Mesendoderm (in vitro differentiated cells): ENCODE measurements at regions not wholly inside any gene's neighbourhood (a gene's known extent, or its start where the extent isn't known, plus 50 kb on each side); places are given as distances from the start of the nearest gene placed in this dataset.
A peak's percentile ranks its signal among the peaks of the same experiment; 100 is the strongest.

Source experiments
- DNase-seq: peaks from one replicate; pipeline ENCODE4 v3.0.0; 2013
- H2AK5ac ChIP-seq: 2 replicates; pipeline ENCODE4 v1.6.1; 2013; ENCODE audit warnings: low read length, inconsistent platforms
- H2BK120ac ChIP-seq: 2 replicates; pipeline ENCODE4 v1.6.1; 2013; ENCODE audit warnings: low read depth, mild to moderate bottlenecking, low read length, moderate library complexity, mixed read lengths
- H2BK15ac ChIP-seq: replicated peaks from 2 replicates; pipeline ENCODE4 v1.6.1; 2013; ENCODE audit warnings: low read depth, mild to moderate bottlenecking, moderate library complexity
- H2BK5ac ChIP-seq: 2 replicates; pipeline ENCODE4 v1.6.1; 2013; ENCODE audit warnings: low read length, inconsistent platforms
- H3K18ac ChIP-seq: 2 replicates; pipeline ENCODE4 v1.6.1; 2013; ENCODE audit warnings: mild to moderate bottlenecking, low read length, mixed read lengths
- H3K23ac ChIP-seq: one replicate; pipeline ENCODE4 v1.6.1; 2013; ENCODE audit warnings: low read length
- H3K27ac ChIP-seq: 2 replicates; pipeline ENCODE4 v1.5.1; 2013; ENCODE audit warnings: low read depth, mild to moderate bottlenecking, inconsistent platforms, low read length, moderate library complexity
- H3K27me3 ChIP-seq: 2 replicates; pipeline ENCODE4 v1.6.1; 2013; ENCODE audit warnings: low read length, control low read depth, mild to moderate bottlenecking, inconsistent platforms; ENCODE audit not compliant: insufficient read depth, poor library complexity
- H3K36me3 ChIP-seq: 2 replicates; pipeline ENCODE4 v1.6.1; 2013; ENCODE audit warnings: low read length, inconsistent platforms; ENCODE audit not compliant: control insufficient read depth, insufficient read depth
- H3K4ac ChIP-seq: one replicate; pipeline ENCODE4 v1.6.1; 2013; ENCODE audit warnings: low read depth, mild to moderate bottlenecking, low read length, moderate library complexity
- H3K4me1 ChIP-seq: 2 replicates; pipeline ENCODE4 v1.6.1; 2013; ENCODE audit warnings: low read depth, low read length, inconsistent platforms; ENCODE audit not compliant: control insufficient read depth
- H3K4me2 ChIP-seq: 2 replicates; pipeline ENCODE4 v1.6.1; 2013; ENCODE audit warnings: low read length
- H3K4me3 ChIP-seq: 2 replicates; pipeline ENCODE4 v1.5.1; 2013; ENCODE audit warnings: mild to moderate bottlenecking, low read length
- H3K56ac ChIP-seq: one replicate; pipeline ENCODE4 v1.6.1; 2013; ENCODE audit warnings: low read length
- H3K79me1 ChIP-seq: 2 replicates; pipeline ENCODE4 v1.6.1; 2013; ENCODE audit warnings: low read length, inconsistent platforms
- H3K79me2 ChIP-seq: 2 replicates; pipeline ENCODE4 v1.6.1; 2013; ENCODE audit warnings: mild to moderate bottlenecking, low read length; ENCODE audit not compliant: control insufficient read depth, insufficient read depth
- H3K9ac ChIP-seq: 2 replicates; pipeline ENCODE4 v1.6.1; 2013; ENCODE audit warnings: low read length, inconsistent platforms
- H4K5ac ChIP-seq: one replicate; pipeline ENCODE4 v1.6.1; 2013; ENCODE audit warnings: low read length
- H4K8ac ChIP-seq: one replicate; pipeline ENCODE4 v1.6.1; 2013; ENCODE audit warnings: low read depth, mild to moderate bottlenecking, control low read depth, low read length, moderate library complexity
- WGBS: extraction: QIAGEN DNeasy Blood & Tissue Kit; methylation state at CpG from one replicate; pipeline ENCODE4 v1.1.7; 2013; ENCODE audit warnings: low lambda C conversion rate, missing lambda C conversion rate; ENCODE audit not compliant: insufficient coverage; ENCODE audit errors: extremely low coverage; 5-methylcytosine and 5-hydroxymethylcytosine counted together

- Histone ChIP-seq H3K79me2 (no peaks in the 10 kb centered on the region), H3K4me3 (no peak overlapping the region), H3K9ac (no peak overlapping the region), H3K56ac (no peak overlapping the region), H3K36me3 (no peaks in the 10 kb centered on the region), H3K18ac (no peak overlapping the region), H3K27ac (no peak overlapping the region), H2BK5ac (no peak overlapping the region), H3K23ac (no peak overlapping the region), H3K27me3 (no peaks in the 10 kb centered on the region), H3K4ac (no peak overlapping the region), H4K5ac (no peak overlapping the region), H3K4me1 (peaks cover 2% of the 10 kb centered on the region), H2BK15ac (no peak overlapping the region), H2BK120ac (no peak overlapping the region), H3K79me1 (no peaks in the 10 kb centered on the region), H3K4me2 (no peak overlapping the region), H2AK5ac (no peak overlapping the region), H4K8ac (no peak overlapping the region)
- no CpG with 5 or more reads among the region's 3 CpGs for WGBS
- no peak for DNase-seq
Observed at GRCh38 chr3:191859531-191859930, 398.6 kb downstream of the PYDC2 start.

DNA sequence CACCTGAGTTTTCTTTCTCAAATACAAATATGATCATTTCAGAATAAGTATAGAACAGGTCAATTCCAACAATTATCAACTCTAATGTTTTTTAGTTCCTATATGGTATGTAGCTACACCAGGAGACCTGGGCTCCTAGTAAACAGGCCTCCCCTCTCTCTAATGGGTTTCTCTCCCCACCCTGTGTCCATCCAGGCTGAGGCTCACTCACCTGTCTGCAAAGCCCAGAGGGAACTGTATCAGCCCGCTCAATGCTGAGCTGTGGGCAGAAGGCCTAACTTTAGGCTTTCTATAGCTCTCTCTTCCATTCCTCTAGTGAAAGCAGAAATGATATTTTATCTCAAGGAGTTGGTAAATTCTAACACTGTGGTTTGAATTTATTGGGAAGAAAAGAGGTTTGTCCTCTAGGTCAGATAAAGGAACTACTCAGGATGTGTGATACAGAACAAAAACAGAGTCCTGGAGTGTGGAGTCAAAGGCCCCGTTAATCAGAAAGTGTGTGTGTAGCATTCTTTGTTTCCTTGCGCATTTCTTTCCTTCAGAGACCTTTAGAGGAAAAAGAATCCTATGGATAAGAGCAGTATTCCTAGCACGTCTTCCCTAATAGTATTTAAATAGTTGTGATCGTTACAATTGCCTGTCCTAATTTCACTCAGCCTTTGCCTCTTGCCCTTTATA is 408.9 kb downstream of the PYDC2 start:
- H3K4me2 ChIP-seq = no peak overlapping the region
- H3K27ac ChIP-seq = no peak overlapping the region
- no peak overlapping the region for H3K9ac ChIP-seq
- H3K4me1 ChIP-seq = no peaks in the 10 kb centered on the region
- no peak overlapping the region for H2BK120ac ChIP-seq
- no peak overlapping the region for H4K8ac ChIP-seq
- H3K4me3 ChIP-seq = no peak overlapping the region
- no peak for DNase-seq
- H4K5ac ChIP-seq = no peak overlapping the region
- H3K79me1 ChIP-seq = no peaks in the 10 kb centered on the region
- no CpG with 5 or more reads among the region's 5 CpGs for WGBS
- H3K79me2 ChIP-seq = no peaks in the 10 kb centered on the region
- H3K56ac ChIP-seq = peak overlapping the region; percentile 51
- H2BK5ac ChIP-seq = no peak overlapping the region
- no peaks in the 10 kb centered on the region for H3K36me3 ChIP-seq
- no peak overlapping the region for H2AK5ac ChIP-seq
- H3K4ac ChIP-seq = peak overlapping the region; percentile 59
- no peak overlapping the region for H3K23ac ChIP-seq
- no peaks in the 10 kb centered on the region for H3K27me3 ChIP-seq
- H3K18ac ChIP-seq = peak overlapping the region; percentile 40
- peak overlapping the region; percentile 94 for H2BK15ac ChIP-seq

DNA sequence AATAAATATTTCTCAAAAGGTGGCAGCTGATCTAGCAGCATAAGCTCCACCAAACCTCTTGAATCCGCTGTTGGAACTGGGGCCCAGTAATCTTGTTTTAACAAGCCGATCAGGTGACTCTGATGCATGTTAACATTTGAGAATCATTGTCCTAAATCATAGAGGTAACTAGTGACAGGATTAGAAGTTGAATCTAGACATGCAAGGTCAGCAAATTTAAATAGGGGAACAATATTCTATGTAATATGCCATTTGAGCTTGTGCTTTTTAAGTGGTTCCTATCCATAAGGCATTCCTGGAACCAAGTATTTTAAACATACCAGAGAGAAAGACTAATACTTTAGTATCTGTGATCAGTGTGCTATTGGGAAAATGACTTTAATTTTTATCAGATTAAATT is 412.8 kb downstream of the PYDC2 start:
- H3K18ac ChIP-seq = peak overlapping the region; percentile 15
- no peak overlapping the region for H3K4me2 ChIP-seq
- H3K56ac ChIP-seq = no peak overlapping the region
- H3K36me3 ChIP-seq = no peaks in the 10 kb centered on the region
- H2AK5ac ChIP-seq = no peak overlapping the region
- no CpG with 5 or more reads among the region's 2 CpGs for WGBS
- no peak overlapping the region for H3K27ac ChIP-seq
- H4K5ac ChIP-seq = no peak overlapping the region
- H4K8ac ChIP-seq = no peak overlapping the region
- H3K4ac ChIP-seq = peak overlapping the region; percentile 36
- H3K79me1 ChIP-seq = no peaks in the 10 kb centered on the region
- H2BK5ac ChIP-seq = no peak overlapping the region
- no peak overlapping the region for H3K4me3 ChIP-seq
- no peak for DNase-seq
- H3K9ac ChIP-seq = no peak overlapping the region
- H2BK120ac ChIP-seq = no peak overlapping the region
- H3K4me1 ChIP-seq = no peaks in the 10 kb centered on the region
- H2BK15ac ChIP-seq = peak overlapping the region; percentile 19
- H3K79me2 ChIP-seq = no peaks in the 10 kb centered on the region
- H3K23ac ChIP-seq = no peak overlapping the region
- no peaks in the 10 kb centered on the region for H3K27me3 ChIP-seq

DNA sequence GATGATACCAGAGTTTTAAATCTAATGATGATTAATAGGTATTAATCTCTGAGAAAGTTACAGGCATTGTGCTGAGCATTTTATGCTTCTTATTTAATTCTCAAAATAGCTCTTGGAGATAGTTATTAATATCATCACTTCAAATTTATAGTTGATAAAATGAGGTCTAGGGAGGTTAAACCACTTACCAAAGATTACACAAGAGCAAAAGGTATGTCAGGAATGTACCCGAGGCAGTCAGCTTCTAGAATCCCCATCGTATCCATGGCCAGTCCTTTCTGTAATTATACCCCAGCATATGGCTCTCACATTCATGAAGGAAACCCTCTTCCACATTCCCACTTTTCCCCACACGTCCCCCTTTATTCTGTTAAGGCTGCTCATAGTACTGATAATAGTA is 421.3 kb downstream of the PYDC2 start:
- Histone ChIP-seq H2BK15ac (no peak overlapping the region), H3K79me1 (no peaks in the 10 kb centered on the region), H3K27ac (no peak overlapping the region), H3K27me3 (no peaks in the 10 kb centered on the region), H3K23ac (no peak overlapping the region), H3K79me2 (no peaks in the 10 kb centered on the region), H3K4ac (no peak overlapping the region), H2BK5ac (no peak overlapping the region), H3K4me3 (no peak overlapping the region), H2BK120ac (no peak overlapping the region), H3K4me1 (no peaks in the 10 kb centered on the region), H3K9ac (no peak overlapping the region), H4K8ac (no peak overlapping the region), H3K36me3 (no peaks in the 10 kb centered on the region), H3K18ac (no peak overlapping the region), H3K4me2 (no peak overlapping the region), H4K5ac (no peak overlapping the region), H2AK5ac (no peak overlapping the region), H3K56ac (no peak overlapping the region)
- peak; percentile 84 for DNase-seq
- no CpG with 5 or more reads among the region's 3 CpGs for WGBS

GRCh38 chr3:191884132-191884531 is 423.2 kb downstream of the PYDC2 start:
- DNase-seq = no peak
- H2AK5ac ChIP-seq = no peak overlapping the region
- no peak overlapping the region for H4K5ac ChIP-seq
- no peak overlapping the region for H3K27ac ChIP-seq
- H2BK120ac ChIP-seq = no peak overlapping the region
- peaks cover 1% of the 10 kb centered on the region for H3K4me1 ChIP-seq
- no peaks in the 10 kb centered on the region for H3K79me1 ChIP-seq
- H3K56ac ChIP-seq = no peak overlapping the region
- H3K4me3 ChIP-seq = no peak overlapping the region
- H3K36me3 ChIP-seq = no peaks in the 10 kb centered on the region
- H3K79me2 ChIP-seq = no peaks in the 10 kb centered on the region
- H3K4ac ChIP-seq = no peak overlapping the region
- H3K4me2 ChIP-seq = no peak overlapping the region
- H3K18ac ChIP-seq = no peak overlapping the region
- H3K9ac ChIP-seq = no peak overlapping the region
- H3K23ac ChIP-seq = no peak overlapping the region
- no peaks in the 10 kb centered on the region for H3K27me3 ChIP-seq
- H2BK5ac ChIP-seq = no peak overlapping the region
- H4K8ac ChIP-seq = no peak overlapping the region
- no peak overlapping the region for H2BK15ac ChIP-seq

DNA sequence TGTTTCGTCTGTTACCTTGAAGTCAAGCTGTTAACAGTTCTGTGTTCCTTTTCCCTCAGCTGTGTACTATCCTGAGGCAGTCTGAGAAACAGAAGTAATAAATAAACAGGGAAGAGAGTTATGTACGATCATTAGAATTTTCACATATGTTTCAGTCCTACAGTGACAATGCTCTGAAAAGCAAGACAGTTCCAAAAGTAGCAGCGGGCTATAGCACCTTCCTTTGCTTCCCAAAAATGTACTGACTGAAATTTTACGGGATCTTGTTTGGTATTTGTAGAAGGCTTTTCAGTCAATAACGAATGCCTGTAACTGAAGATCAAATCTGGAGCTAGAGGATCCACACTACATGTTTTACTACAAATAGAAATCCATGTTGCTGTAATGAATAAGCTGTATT is 428.1 kb downstream of the PYDC2 start:
- Histone ChIP-seq H3K79me2 (no peaks in the 10 kb centered on the region), H3K79me1 (no peaks in the 10 kb centered on the region), H3K23ac (no peak overlapping the region), H3K18ac (peak overlapping the region; percentile 75), H2BK5ac (peak overlapping the region; percentile 92), H3K9ac (peak overlapping the region; percentile 34), H2AK5ac (no peak overlapping the region), H3K4me2 (no peak overlapping the region), H3K27me3 (no peaks in the 10 kb centered on the region), H3K4ac (no peak overlapping the region), H3K27ac (peak overlapping the region; percentile 88), H3K56ac (peak overlapping the region; percentile 69), H3K4me1 (peaks cover 1% of the 10 kb centered on the region), H2BK120ac (peak overlapping the region; percentile 88), H2BK15ac (no peak overlapping the region), H3K4me3 (no peak overlapping the region), H4K5ac (no peak overlapping the region), H3K36me3 (no peaks in the 10 kb centered on the region), H4K8ac (no peak overlapping the region)
- no peak for DNase-seq
- no CpG with 5 or more reads among the region's 5 CpGs for WGBS
